ENCODE measurements at regions not wholly inside any gene's neighbourhood (a gene's known extent, or its start where the extent isn't known, plus 50 kb on each side); places are given as distances from the start of the nearest gene placed in this dataset.

- no peaks in the 10 kb centered on the region for H3K4me1 ChIP-seq
- CTCF ChIA-PET, result no interaction called here
- H3K4me2 ChIP-seq, result no peak overlapping the region
- no peaks in the 10 kb centered on the region for H3K9me3 ChIP-seq
- TF ChIP-seq HOXB13 (CRISPR knock-in tag; IDR thresholded peaks at IDR 0.05; ENCODE audit: low read depth), result no peak
- TF ChIP-seq SMC3 (IDR thresholded peaks at IDR 0.05), result no peak
- no peak for TF ChIP-seq CEBPB (IDR thresholded peaks at IDR 0.05)
- no peak for TF ChIP-seq KDM5A (IDR thresholded peaks at IDR 0.05)
- TF ChIP-seq POLR2A (IDR thresholded peaks at IDR 0.05; ENCODE audit: low read length), result no peak
- TF ChIP-seq, protein P1, sequence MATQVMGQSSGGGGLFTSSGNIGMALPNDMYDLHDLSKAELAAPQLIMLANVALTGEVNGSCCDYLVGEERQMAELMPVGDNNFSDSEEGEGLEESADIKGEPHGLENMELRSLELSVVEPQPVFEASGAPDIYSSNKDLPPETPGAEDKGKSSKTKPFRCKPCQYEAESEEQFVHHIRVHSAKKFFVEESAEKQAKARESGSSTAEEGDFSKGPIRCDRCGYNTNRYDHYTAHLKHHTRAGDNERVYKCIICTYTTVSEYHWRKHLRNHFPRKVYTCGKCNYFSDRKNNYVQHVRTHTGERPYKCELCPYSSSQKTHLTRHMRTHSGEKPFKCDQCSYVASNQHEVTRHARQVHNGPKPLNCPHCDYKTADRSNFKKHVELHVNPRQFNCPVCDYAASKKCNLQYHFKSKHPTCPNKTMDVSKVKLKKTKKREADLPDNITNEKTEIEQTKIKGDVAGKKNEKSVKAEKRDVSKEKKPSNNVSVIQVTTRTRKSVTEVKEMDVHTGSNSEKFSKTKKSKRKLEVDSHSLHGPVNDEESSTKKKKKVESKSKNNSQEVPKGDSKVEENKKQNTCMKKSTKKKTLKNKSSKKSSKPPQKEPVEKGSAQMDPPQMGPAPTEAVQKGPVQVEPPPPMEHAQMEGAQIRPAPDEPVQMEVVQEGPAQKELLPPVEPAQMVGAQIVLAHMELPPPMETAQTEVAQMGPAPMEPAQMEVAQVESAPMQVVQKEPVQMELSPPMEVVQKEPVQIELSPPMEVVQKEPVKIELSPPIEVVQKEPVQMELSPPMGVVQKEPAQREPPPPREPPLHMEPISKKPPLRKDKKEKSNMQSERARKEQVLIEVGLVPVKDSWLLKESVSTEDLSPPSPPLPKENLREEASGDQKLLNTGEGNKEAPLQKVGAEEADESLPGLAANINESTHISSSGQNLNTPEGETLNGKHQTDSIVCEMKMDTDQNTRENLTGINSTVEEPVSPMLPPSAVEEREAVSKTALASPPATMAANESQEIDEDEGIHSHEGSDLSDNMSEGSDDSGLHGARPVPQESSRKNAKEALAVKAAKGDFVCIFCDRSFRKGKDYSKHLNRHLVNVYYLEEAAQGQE (IDR thresholded peaks at IDR 0.05), result no peak
- TF ChIP-seq HOXA7 (CRISPR knock-in tag; IDR thresholded peaks at IDR 0.05), result no peak
- no peak for TF ChIP-seq NR3C1 (IDR thresholded peaks at IDR 0.05)
- no peak for TF ChIP-seq PBX3 (IDR thresholded peaks at IDR 0.05)
- no peak for TF ChIP-seq BHLHE40 (IDR thresholded peaks at IDR 0.05; ENCODE audit: low read depth, low read length)
- no peak for TF ChIP-seq ATOH8 (CRISPR knock-in tag; IDR thresholded peaks at IDR 0.05; ENCODE audit: low read depth)
- no peak for TF ChIP-seq ZFP36 (IDR thresholded peaks at IDR 0.05; ENCODE audit: borderline replicate concordance, partially characterized antibody)
- no peak for TF ChIP-seq ESRRA (IDR thresholded peaks at IDR 0.05; ENCODE audit: borderline replicate concordance, low read length)
- TF ChIP-seq RARB (CRISPR knock-in tag; IDR thresholded peaks at IDR 0.05), result no peak
- TF ChIP-seq, protein P2, sequence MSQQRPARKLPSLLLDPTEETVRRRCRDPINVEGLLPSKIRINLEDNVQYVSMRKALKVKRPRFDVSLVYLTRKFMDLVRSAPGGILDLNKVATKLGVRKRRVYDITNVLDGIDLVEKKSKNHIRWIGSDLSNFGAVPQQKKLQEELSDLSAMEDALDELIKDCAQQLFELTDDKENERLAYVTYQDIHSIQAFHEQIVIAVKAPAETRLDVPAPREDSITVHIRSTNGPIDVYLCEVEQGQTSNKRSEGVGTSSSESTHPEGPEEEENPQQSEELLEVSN (IDR thresholded peaks at IDR 0.05; ENCODE audit: borderline replicate concordance, low read depth), result no peak
- TF ChIP-seq, protein P3, sequence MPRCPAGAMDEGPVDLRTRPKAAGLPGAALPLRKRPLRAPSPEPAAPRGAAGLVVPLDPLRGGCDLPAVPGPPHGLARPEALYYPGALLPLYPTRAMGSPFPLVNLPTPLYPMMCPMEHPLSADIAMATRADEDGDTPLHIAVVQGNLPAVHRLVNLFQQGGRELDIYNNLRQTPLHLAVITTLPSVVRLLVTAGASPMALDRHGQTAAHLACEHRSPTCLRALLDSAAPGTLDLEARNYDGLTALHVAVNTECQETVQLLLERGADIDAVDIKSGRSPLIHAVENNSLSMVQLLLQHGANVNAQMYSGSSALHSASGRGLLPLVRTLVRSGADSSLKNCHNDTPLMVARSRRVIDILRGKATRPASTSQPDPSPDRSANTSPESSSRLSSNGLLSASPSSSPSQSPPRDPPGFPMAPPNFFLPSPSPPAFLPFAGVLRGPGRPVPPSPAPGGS (IDR thresholded peaks at IDR 0.05), result no peak
- TF ChIP-seq ZC3H11A (IDR thresholded peaks at IDR 0.05), result no peak
- DNase-seq (ENCODE audit: low read depth in 1 of 2, low spot score in 1 of 2) (no peak), ATAC-seq (no peak), FAIRE-seq (no peak)
- 41% methylated on average over 3 of the region's 3 CpGs for WGBS (ENCODE audit: missing lambda C conversion rate)
- H3K27ac ChIP-seq, result no peak overlapping the region
- POLR2A ChIA-PET, result no interaction called here
- no peak overlapping the region for H3K4me3 ChIP-seq
Measured at GRCh38 chr12:84572196-84572595, 340.4 kb downstream of the SLC6A15 start.

DNA sequence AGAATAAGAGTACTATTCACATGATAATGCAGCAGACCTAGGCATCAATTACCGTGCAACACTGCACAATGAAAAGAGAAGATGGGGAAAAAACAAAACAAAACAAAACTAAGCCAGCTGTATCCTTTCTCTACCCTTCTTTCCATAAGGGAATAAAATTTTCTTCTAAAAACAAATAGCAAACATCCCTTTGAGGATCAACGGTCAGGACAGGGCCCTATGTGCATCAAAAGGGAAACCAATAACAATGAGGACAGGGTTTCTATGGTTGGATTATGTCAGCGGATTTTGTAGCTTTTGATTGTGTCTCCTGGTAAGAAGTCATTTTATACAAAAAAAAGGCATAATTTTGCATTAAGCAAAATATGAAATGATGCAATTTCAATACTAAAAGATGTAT lies 350.3 kb downstream of the SLC6A15 start:
- H3K4me3 ChIP-seq, result no peak overlapping the region
- ATAC-seq, result no peak
- POLR2A ChIA-PET, result no interaction called here
- TF ChIP-seq HDAC2 (IDR thresholded peaks at IDR 0.05) (no peak), CBX2 (IDR thresholded peaks at IDR 0.05; ENCODE audit: borderline replicate concordance, low read depth) (no peak), RARB (CRISPR knock-in tag; IDR thresholded peaks at IDR 0.05) (no peak), FOSB (CRISPR knock-in tag; IDR thresholded peaks at IDR 0.05) (no peak), EP300 (IDR thresholded peaks at IDR 0.05) (no peak), JUNB (IDR thresholded peaks at IDR 0.05) (no peak), TP53 (CRISPR knock-in tag; IDR thresholded peaks at IDR 0.05) (no peak), ELK1 (IDR thresholded peaks at IDR 0.05; ENCODE audit: low read depth, low read length) (no peak), NFE2L2 (conservative IDR thresholded peaks at IDR 0.05; ENCODE audit: low read length) (no peak), NPAS2 (CRISPR knock-in tag; IDR thresholded peaks at IDR 0.05; ENCODE audit: borderline replicate concordance) (no peak), MYC (IDR thresholded peaks at IDR 0.05; ENCODE audit: borderline replicate concordance, low read length) (no peak), MAX (IDR thresholded peaks at IDR 0.05) (no peak), POLR2AphosphoS2 (conservative IDR thresholded peaks at IDR 0.05; ENCODE audit: low read length) (no peak)
- TF ChIP-seq, protein P4, sequence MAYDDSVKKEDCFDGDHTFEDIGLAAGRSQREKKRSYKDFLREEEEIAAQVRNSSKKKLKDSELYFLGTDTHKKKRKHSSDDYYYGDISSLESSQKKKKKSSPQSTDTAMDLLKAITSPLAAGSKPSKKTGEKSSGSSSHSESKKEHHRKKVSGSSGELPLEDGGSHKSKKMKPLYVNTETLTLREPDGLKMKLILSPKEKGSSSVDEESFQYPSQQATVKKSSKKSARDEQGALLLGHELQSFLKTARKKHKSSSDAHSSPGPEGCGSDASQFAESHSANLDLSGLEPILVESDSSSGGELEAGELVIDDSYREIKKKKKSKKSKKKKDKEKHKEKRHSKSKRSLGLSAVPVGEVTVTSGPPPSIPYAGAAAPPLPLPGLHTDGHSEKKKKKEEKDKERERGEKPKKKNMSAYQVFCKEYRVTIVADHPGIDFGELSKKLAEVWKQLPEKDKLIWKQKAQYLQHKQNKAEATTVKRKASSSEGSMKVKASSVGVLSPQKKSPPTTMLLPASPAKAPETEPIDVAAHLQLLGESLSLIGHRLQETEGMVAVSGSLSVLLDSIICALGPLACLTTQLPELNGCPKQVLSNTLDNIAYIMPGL (CRISPR knock-in tag; IDR thresholded peaks at IDR 0.05; ENCODE audit: borderline replicate concordance), result no peak

More for the DNA sequence above, 350.3 kb downstream of the SLC6A15 start:
- CTCF ChIA-PET, result no interaction called here
- WGBS (ENCODE audit: missing lambda C conversion rate), result 5% methylated on average over 3 of the region's 3 CpGs
- no peak for DNase-seq (ENCODE audit: low read depth in 1 of 2, low spot score in 1 of 2)
- H3K4me1 ChIP-seq, result no peaks in the 10 kb centered on the region
- no peak for FAIRE-seq
- no peak overlapping the region for H3K27ac ChIP-seq
- no peak overlapping the region for H3K4me2 ChIP-seq
- H3K9me3 ChIP-seq, result no peaks in the 10 kb centered on the region

Measured in A549 (cell line).